AG09319 (cell line): ENCODE measurements at regions not wholly inside any gene's neighbourhood (a gene's known extent, or its start where the extent isn't known, plus 50 kb on each side); places are given as distances from the start of the nearest gene placed in this dataset.
"Not testable (repeated sequence)": the region's sequence is repeated elsewhere in the genome, so short reads cannot be mapped to it uniquely, and the experiment has no call there.

Experiments used
- DNase-seq: peaks from one replicate; pipeline ENCODE4 v3.0.0-alpha.2; 2010; ENCODE audit warnings: low read depth; ENCODE audit errors: extremely low read depth
- CTCF ChIP-seq: IDR thresholded peaks from 2 replicates; pipeline ENCODE4 v1.5.1; 2011; ENCODE audit warnings: low read depth, mild to moderate bottlenecking, inconsistent platforms, low read length, moderate library complexity

GRCh38 chr2:183476490-183476889 lies 352.2 kb downstream of the NUP35 start:
- DNase-seq: no peak
- no peak for TF ChIP-seq CTCF

GRCh38 chr2:183477296-183477695 lies 353.1 kb downstream of the NUP35 start:
- no peak for DNase-seq
- no peak for TF ChIP-seq CTCF

GRCh38 chr2:183478941-183479595 lies 354.8 kb downstream of the NUP35 start:
- not testable (repeated sequence) for DNase-seq

GRCh38 chr2:183487326-183487725 lies 363.1 kb downstream of the NUP35 start:
- no peak for TF ChIP-seq CTCF
- no peak for DNase-seq

GRCh38 chr2:183488421-183488820 lies 364.2 kb downstream of the NUP35 start:
- no peak for DNase-seq
- TF ChIP-seq CTCF: no peak

- no peak for TF ChIP-seq CTCF
- DNase-seq: no peak
Measured at GRCh38 chr2:183490489-183490888, 366.2 kb downstream of the NUP35 start.

- DNase-seq: no peak
- no peak for TF ChIP-seq CTCF
Measured at GRCh38 chr2:183490914-183491313, 366.7 kb downstream of the NUP35 start.

- no peak for DNase-seq
- no peak for TF ChIP-seq CTCF
Measured at GRCh38 chr2:183493040-183493439, 368.8 kb downstream of the NUP35 start.
